Pancreas (tissue), 10 donors: ENCODE measurements at regions not wholly inside any gene's neighbourhood (a gene's known extent, or its start where the extent isn't known, plus 50 kb on each side); places are given as distances from the start of the nearest gene placed in this dataset.

Experiments
- ATAC-seq, 4 donors: fragments of 200-7000 bp; cut with Tn5 transposase; one replicate each; pipeline versions ENCODE4 v1.8.0 to v1.9.1; 2020; ENCODE audit warnings: mild to moderate bottlenecking in 4 of 4, moderate library complexity in 4 of 4
- DNase-seq, 6 donors: peaks; one replicate each; pipeline ENCODE4 v3.0.0-alpha.2; 2020
- FAIRE-seq: peaks from 2 replicates; lab custom pipeline; 2012; peaks lifted over from hg19 to GRCh38; lab: Jason Lieb, UNC
- H3K27ac ChIP-seq, 4 donors: fragments of 200-600 bp; sonication (generic); 1 replicate in 3 of 4; 2 replicates in 1 of 4; pipeline versions ENCODE4 v1.5.0 to v1.8.0; 2020
- H3K27me3 ChIP-seq, 4 donors: fragments of 200-600 bp; one replicate each; pipeline ENCODE4 v1.8.0; 2021
- H3K36me3 ChIP-seq, 3 donors: fragments of 200-600 bp; sonication (generic) in 1 of 3; one replicate each; pipeline versions ENCODE4 v1.5.0 to v1.8.0; 2020 to 2021
- H3K4me1 ChIP-seq, 3 donors: fragments of 200-600 bp; one replicate each; pipeline ENCODE4 v1.8.0; 2021
- H3K4me3 ChIP-seq, 4 donors: fragments of 200-600 bp; sonication (generic) in 2 of 4; one replicate each; pipeline versions ENCODE4 v1.5.0 to v1.8.0; 2020 to 2021
- H3K9me3 ChIP-seq, 4 donors: fragments of 200-600 bp; one replicate each; pipeline ENCODE4 v1.8.0; 2021
- CTCF ChIP-seq, 4 donors: fragments of 200-600 bp; sonication (generic) in 3 of 4; IDR thresholded peaks; one replicate each; pipeline versions ENCODE4 v1.5.0 to v1.8.0; 2021; ENCODE audit warnings: antibody characterized with exemption in 4 of 4
- WGBS, 2 donors: extraction: QIAGEN DNeasy Blood & Tissue Kit; methylation state at CpG; one replicate each; pipeline ENCODE4 v1.1.7; 2013; 5-methylcytosine and 5-hydroxymethylcytosine counted together
- intact Hi-C, 3 donors: fragments of 100-400 bp; cut with DNase I; formaldehyde crosslinking; loops; one replicate each; pipeline versions ENCODE4 v1.11.1 to v1.14.2; 2022
- donor health status: healthy with polysubstance abuse.
- donor health status: DM: no; HTN: no; CAD: no; lungs with moderate emphysema.
- donor health status: DM: no; HTN: no; CAD: no.
- donor health status: control.
- donor health status: control.
- donor health status: Bipolar disorder and iron deficiency.
- donor health status: DM: yes; HTN: yes; CAD: no.
- donor health status: DM: no; HTN: no; CAD: no.
- donor health status: DM: no; HTN: no; CAD: no.
- donor health status: DM: yes; HTN: yes; CAD: no.

- H3K4me1 ChIP-seq, result no peaks in the 10 kb centered on the region
- no peak overlapping the region for H3K4me3 ChIP-seq
- TF ChIP-seq CTCF (IDR thresholded peaks at IDR 0.05), result no peak
- H3K36me3 ChIP-seq, result no peaks in the 10 kb centered on the region
- intact Hi-C loops, result no loop called here
- no peak for ATAC-seq
- H3K27me3 ChIP-seq, result no peaks in the 10 kb centered on the region
- no peak for FAIRE-seq
- WGBS, 2 donors, result 84 to 85% methylated on average over 2 of the region's 2 CpGs
- H3K9me3 ChIP-seq, result no peaks in the 10 kb centered on the region
- DNase-seq, result no peak
- no peak overlapping the region for H3K27ac ChIP-seq
These were observed 50.6 kb upstream of the IL6 start for GRCh38 chr7:22676385-22676784.

GRCh38 chr7:22675917-22676343 is 51.1 kb upstream of the IL6 start:
- Histone ChIP-seq H3K4me1 (no peaks in the 10 kb centered on the region), H3K4me3 (no peak overlapping the region), H3K27me3 (no peaks in the 10 kb centered on the region), H3K27ac (no peak overlapping the region), H3K9me3 (no peaks in the 10 kb centered on the region), H3K36me3 (no peaks in the 10 kb centered on the region)
- ATAC-seq (no peak), FAIRE-seq (no peak), DNase-seq (no peak)
- intact Hi-C loops, result no loop called here
- 85 to 88% methylated on average over 2 of the region's 2 CpGs for WGBS, 2 donors
- TF ChIP-seq CTCF (IDR thresholded peaks at IDR 0.05), result no peak

GRCh38 chr7:22675421-22675820 is 51.6 kb upstream of the IL6 start:
- Histone ChIP-seq H3K27ac (no peak overlapping the region), H3K9me3 (no peaks in the 10 kb centered on the region), H3K4me3 (no peak overlapping the region), H3K4me1 (no peaks in the 10 kb centered on the region), H3K36me3 (no peaks in the 10 kb centered on the region), H3K27me3 (no peaks in the 10 kb centered on the region)
- DNase-seq (no peak), FAIRE-seq (no peak), ATAC-seq (no peak)
- no peak for TF ChIP-seq CTCF (IDR thresholded peaks at IDR 0.05)
- WGBS, 2 donors, result 62 to 65% methylated on average over 5 of the region's 5 CpGs
- intact Hi-C loops, result no loop called here

GRCh38 chr7:22672846-22673680 is 53.9 kb upstream of the IL6 start:
- Histone ChIP-seq H3K4me3 (no peak overlapping the region), H3K4me1 (no peaks in the 10 kb centered on the region), H3K36me3 (no peaks in the 10 kb centered on the region), H3K9me3 (no peaks in the 10 kb centered on the region), H3K27ac (no peak overlapping the region), H3K27me3 (no peaks in the 10 kb centered on the region)
- no peak for TF ChIP-seq CTCF (IDR thresholded peaks at IDR 0.05)
- no peak for FAIRE-seq
- intact Hi-C loops, result no loop called here
- 50 to 51% methylated on average over 6 of the region's 6 CpGs for WGBS, 2 donors
- no peak for ATAC-seq
- no peak for DNase-seq

GRCh38 chr7:22671177-22671879 is 55.7 kb upstream of the IL6 start:
- Histone ChIP-seq H3K36me3 (no peaks in the 10 kb centered on the region), H3K9me3 (no peaks in the 10 kb centered on the region), H3K4me1 (no peaks in the 10 kb centered on the region), H3K27me3 (no peaks in the 10 kb centered on the region), H3K4me3 (no peak overlapping the region), H3K27ac (no peak overlapping the region)
- no peak for DNase-seq
- 60% methylated on average over 5 of the region's 5 CpGs for WGBS, 2 donors
- intact Hi-C loops, result no loop called here
- TF ChIP-seq CTCF (IDR thresholded peaks at IDR 0.05), result no peak
- no peak for ATAC-seq
- FAIRE-seq, result no peak
